DOHH2 (cell line): ENCODE measurements at regions not wholly inside any gene's neighbourhood (a gene's known extent, or its start where the extent isn't known, plus 50 kb on each side); places are given as distances from the start of the nearest gene placed in this dataset.

Experiments used
- H3F3A ChIP-seq: fragments of 200-600 bp; sonication (generic), shearing (Covaris generic); 2 replicates; pipeline ENCODE4 v1.6.0; 2016; ENCODE audit warnings: antibody characterized with exemption, mild to moderate bottlenecking; ENCODE audit not compliant: control insufficient read depth, insufficient read depth
- H3K27ac ChIP-seq: fragments of 200-600 bp; sonication (generic); 2 replicates; pipeline ENCODE4 v1.5.1; 2014; ENCODE audit warnings: low read depth, mild to moderate bottlenecking, low read length, moderate library complexity
- H3K27me3 ChIP-seq: fragments of 200-600 bp; sonication (generic); 2 replicates; pipeline ENCODE4 v1.6.1; 2014; ENCODE audit warnings: mild to moderate bottlenecking, low read length, mixed read lengths; ENCODE audit not compliant: control insufficient read depth
- H3K36me3 ChIP-seq: fragments of 200-600 bp; sonication (generic); 2 replicates; pipeline ENCODE4 v1.6.1; 2014; ENCODE audit warnings: mild to moderate bottlenecking, low read length, moderate library complexity, mixed read lengths; ENCODE audit not compliant: control insufficient read depth
- H3K4me1 ChIP-seq: fragments of 200-600 bp; sonication (generic); 2 replicates; pipeline ENCODE4 v1.6.1; 2014; ENCODE audit warnings: mild to moderate bottlenecking, low read length, mixed read lengths; ENCODE audit not compliant: control insufficient read depth
- H3K4me2 ChIP-seq: fragments of 200-600 bp; sonication (generic); 2 replicates; pipeline ENCODE4 v1.6.0; 2014; ENCODE audit warnings: mild to moderate bottlenecking, low read length, moderate library complexity
- H3K4me3 ChIP-seq: fragments of 200-600 bp; sonication (generic); 2 replicates; pipeline ENCODE4 v1.5.1; 2014; ENCODE audit warnings: mild to moderate bottlenecking, low read length, mixed read lengths
- H3K79me2 ChIP-seq: fragments of 200-600 bp; sonication (generic); 2 replicates; pipeline ENCODE4 v1.6.1; 2014; ENCODE audit warnings: mild to moderate bottlenecking, low read length, mixed read lengths; ENCODE audit not compliant: control insufficient read depth
- H3K9me2 ChIP-seq: fragments of 200-600 bp; sonication (generic); replicated peaks from 2 replicates; pipeline ENCODE4 v1.6.1; 2014; ENCODE audit warnings: mild to moderate bottlenecking, low read length, mixed read lengths; ENCODE audit not compliant: control insufficient read depth
- H3K9me3 ChIP-seq: fragments of 200-600 bp; sonication (generic); 2 replicates; pipeline ENCODE4 v1.6.1; 2014; ENCODE audit warnings: antibody characterized with exemption, low read length, mixed read lengths; ENCODE audit not compliant: control insufficient read depth, insufficient read depth
- H4K20me1 ChIP-seq: fragments of 200-600 bp; sonication (generic); 2 replicates; pipeline ENCODE4 v1.6.0; 2014; ENCODE audit warnings: low read depth, mild to moderate bottlenecking, antibody characterized with exemption, low read length, moderate library complexity; ENCODE audit not compliant: control insufficient read depth, insufficient read depth
- CTCF ChIP-seq: fragments of 200-600 bp; sonication (generic); IDR thresholded peaks from one replicate; pipeline ENCODE4 v1.5.1; 2014; ENCODE audit warnings: antibody characterized with exemption, mild to moderate bottlenecking, low read depth, low read length; ENCODE audit not compliant: poor library complexity, severe bottlenecking
- EZH2phosphoT487 ChIP-seq: fragments of 200-600 bp; sonication (generic); IDR thresholded peaks from 2 replicates; pipeline ENCODE4 v1.6.1; 2017; ENCODE audit warnings: borderline replicate concordance, mild to moderate bottlenecking, antibody characterized with exemption, low read length, moderate library complexity, mixed read lengths

GRCh38 chr1:176341656-176342055 lies 121.3 kb upstream of the PAPPA2 start:
- no peaks in the 10 kb centered on the region for H3K9me2 ChIP-seq
- TF ChIP-seq EZH2phosphoT487 = no peak
- TF ChIP-seq CTCF = no peak
- H3K36me3 ChIP-seq = no peaks in the 10 kb centered on the region
- H4K20me1 ChIP-seq = no peaks in the 10 kb centered on the region
- no peaks in the 10 kb centered on the region for H3K4me1 ChIP-seq
- H3F3A ChIP-seq = no peaks in the 10 kb centered on the region
- H3K9me3 ChIP-seq = peaks cover 7% of the 10 kb centered on the region; the same call in 1 of the 2 replicates
- H3K27ac ChIP-seq = no peak overlapping the region
- H3K79me2 ChIP-seq = no peaks in the 10 kb centered on the region
- H3K4me2 ChIP-seq = no peak overlapping the region
- no peaks in the 10 kb centered on the region for H3K27me3 ChIP-seq
- no peak overlapping the region for H3K4me3 ChIP-seq

GRCh38 chr1:176338877-176339276 lies 124.1 kb upstream of the PAPPA2 start:
- Histone ChIP-seq H3K4me1 (no peaks in the 10 kb centered on the region), H3K27me3 (no peaks in the 10 kb centered on the region), H3K4me2 (no peak overlapping the region), H3K36me3 (no peaks in the 10 kb centered on the region), H4K20me1 (no peaks in the 10 kb centered on the region), H3K79me2 (no peaks in the 10 kb centered on the region), H3K27ac (no peak overlapping the region), H3F3A (no peaks in the 10 kb centered on the region), H3K9me3 (no peaks in the 10 kb centered on the region), H3K9me2 (no peaks in the 10 kb centered on the region), H3K4me3 (no peak overlapping the region)
- TF ChIP-seq CTCF = no peak
- TF ChIP-seq EZH2phosphoT487 = no peak

- H3K27ac ChIP-seq = no peak overlapping the region
These were observed 123.7 kb upstream of the COP1 start for GRCh38 chr1:176330782-176331181.

More at GRCh38 chr1:176330782-176331181, 123.7 kb upstream of the COP1 start:
- Histone ChIP-seq H3K36me3 (no peaks in the 10 kb centered on the region), H4K20me1 (no peaks in the 10 kb centered on the region), H3K4me3 (no peak overlapping the region), H3F3A (no peaks in the 10 kb centered on the region), H3K27me3 (0 out of 2 replicates have a peak, but pooled peaks cover 2% of the 10 kb centered on the region), H3K9me3 (no peaks in the 10 kb centered on the region), H3K4me2 (no peak overlapping the region), H3K9me2 (no peaks in the 10 kb centered on the region), H3K4me1 (no peaks in the 10 kb centered on the region), H3K79me2 (no peaks in the 10 kb centered on the region)
- TF ChIP-seq EZH2phosphoT487 = no peak
- TF ChIP-seq CTCF = no peak
